Glomerular endothelial cell (primary cell): ENCODE measurements at regions not wholly inside any gene's neighbourhood (a gene's known extent, or its start where the extent isn't known, plus 50 kb on each side); places are given as distances from the start of the nearest gene placed in this dataset.

Experiments used
- DNase-seq: peaks from one replicate; pipeline ENCODE4 v3.0.0-alpha.2; 2011; ENCODE audit warnings: low read depth, low spot score; ENCODE audit errors: extremely low read depth

DNA sequence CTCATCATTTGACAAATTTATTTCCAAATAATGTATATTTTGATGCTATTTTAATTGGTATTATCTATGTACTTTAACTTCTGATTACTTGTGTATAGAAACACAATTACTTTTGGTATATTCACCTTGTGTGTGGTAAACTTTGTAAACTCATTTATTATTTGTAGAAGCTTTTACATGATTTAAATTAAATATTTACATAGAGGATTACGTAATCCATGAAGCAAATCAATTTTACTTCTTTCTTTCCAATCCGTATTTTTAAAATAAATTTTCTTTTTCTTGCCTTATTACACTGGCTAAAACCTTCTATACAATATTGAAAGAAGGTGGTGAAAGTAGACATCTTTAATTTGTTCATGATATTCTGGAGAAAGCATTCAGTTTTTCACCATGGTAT, 540.2 kb downstream of the MMUT start:
- DNase-seq: no peak

DNA sequence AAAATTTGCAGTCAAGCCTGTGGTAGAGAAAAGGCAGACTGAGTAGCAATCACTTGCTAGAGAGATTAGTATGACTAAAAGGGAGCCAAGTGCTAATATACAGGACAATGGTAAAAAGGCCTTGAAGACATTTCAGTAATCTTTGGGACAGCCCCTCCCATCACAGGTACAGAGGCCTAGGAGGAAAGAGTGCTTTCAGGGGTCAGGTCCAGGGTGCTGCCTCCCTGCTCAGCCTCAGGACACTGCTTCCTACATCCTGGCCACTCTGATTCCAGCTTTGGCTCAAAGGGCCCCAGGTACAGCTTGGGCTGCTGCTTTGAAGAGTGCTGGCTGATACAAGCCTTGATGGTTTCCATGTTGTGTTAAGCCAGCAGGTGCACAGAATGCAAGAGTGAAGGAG, 543.5 kb downstream of the MMUT start:
- no peak for DNase-seq

DNA sequence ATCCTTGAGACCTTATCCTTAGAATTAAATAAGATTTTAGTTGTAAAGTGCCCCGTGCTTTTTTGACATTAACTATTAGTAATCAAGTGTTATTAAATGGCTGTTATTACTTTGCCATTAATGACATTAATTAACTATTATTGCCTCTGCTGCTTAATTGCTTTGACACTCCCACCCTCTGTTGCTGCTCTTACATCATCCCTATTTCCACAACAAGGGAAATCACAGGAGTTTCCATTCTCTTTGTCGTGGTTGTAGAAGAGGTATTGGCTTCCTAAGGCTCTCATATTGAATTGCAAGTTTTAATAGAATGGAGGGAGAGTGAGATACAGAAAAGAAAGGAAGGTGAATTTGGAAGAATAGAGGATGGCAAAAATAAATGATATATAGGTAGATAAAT, 545.8 kb downstream of the MMUT start:
- DNase-seq: no peak

DNA sequence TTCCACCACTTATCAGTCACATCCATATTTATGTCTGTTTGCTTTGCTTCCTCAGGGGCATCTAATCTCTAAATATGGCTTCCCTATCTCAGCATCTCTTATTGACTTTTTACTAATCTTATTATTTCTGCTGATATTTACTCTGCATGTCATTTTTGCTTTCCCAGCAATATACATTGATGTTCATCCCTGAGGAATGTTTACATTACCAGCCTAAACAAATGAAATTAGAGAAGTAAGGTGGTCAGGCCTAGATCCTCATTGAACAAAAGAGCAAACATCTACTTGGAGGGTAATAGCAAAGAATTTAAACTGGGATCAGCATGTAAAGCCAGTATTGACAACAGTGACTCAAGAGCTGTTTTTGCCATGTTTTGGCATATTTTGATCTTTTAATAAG, 546.4 kb downstream of the MMUT start:
- no peak for DNase-seq

DNA sequence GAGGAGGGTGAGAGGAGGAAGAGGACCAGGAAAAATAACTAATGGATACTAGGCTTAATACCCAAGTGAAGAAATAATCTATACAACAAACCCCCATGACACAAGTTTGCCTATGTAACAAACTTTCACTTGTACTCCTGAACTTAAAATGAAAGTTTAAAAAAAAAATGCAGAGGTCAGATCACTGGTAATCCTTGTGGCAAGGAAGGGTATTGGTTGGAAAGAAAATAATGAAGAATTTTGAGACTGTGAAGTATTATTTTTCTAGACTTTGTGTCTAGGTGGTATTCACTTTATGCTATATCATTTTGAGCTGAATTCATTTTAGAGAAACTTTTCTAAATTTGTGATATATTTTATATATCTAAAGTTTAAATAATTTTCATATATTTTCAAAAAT, 547.5 kb downstream of the MMUT start:
- DNase-seq: no peak

DNA sequence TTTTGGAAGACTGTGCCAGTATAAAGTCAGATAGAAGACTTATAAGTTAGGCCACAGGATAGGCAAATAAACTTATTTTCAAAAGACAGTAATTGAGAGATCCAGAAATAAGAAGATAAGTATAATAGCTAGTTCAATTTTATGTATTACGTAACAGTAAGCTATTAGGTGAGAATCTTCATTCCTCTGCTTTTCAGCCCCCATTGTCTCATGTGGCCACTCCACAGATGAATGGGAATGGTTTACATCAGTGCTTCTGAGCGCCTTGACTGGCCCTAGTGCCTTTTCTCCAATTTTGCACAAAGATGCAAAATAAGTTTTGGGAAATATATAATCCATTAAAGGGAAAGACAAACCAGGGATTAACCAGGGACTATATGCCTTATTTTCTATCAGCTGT, 550.5 kb downstream of the MMUT start:
- no peak for DNase-seq

DNA sequence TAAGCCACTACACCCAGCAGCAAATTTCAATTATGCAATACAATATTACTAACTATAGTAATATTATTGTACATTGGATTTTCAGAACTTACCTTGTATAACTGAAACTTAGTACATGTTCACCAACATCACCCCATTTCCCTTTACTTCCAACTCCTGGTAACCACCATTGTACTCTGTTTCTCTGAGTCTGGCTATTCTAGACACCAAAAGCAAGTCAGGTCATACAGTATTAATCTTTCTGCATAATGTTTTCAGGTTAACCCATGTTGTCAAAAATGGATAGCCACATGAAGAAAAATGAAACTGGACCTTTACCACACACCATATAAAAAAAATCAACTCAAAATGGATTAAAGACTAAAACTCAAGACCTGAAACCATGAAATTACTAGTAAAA, 558.2 kb downstream of the MMUT start:
- no peak for DNase-seq

DNA sequence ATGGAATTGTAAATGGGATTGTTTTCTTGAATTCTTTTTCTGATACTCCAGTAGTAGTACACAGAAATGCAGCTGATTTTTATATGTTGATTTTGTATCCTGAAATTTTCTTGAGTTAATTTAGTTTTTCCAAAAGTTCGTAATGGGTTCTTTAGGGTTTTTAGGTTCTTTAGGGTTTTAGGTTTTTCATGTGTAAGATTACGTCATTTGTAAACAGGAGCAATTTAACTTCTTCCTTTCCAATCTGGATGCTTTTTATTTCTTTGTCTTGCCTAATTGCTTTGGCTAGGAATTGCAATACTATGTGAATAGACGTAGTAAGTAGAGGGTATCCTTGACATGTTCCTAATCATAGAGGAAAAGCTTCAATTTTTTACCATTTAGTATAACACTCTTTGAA, 568.6 kb downstream of the MMUT start:
- no peak for DNase-seq

DNA sequence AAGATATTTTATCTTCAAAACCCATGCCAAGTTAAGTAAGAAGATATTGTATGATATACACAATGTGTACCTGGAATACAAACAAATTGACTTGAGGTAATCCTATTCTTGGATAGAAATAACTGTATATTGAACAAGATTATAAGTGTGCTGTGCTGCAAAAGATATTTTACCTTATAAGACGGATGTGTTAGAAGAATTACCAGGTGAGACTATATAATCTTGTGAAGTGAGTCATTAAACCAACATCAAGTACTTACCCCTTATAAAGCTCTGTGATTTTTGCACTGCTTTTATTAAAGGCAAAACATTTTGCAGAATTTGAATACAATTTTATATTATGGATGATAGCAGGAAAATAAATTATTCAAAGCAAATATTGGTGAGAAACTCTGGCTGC, 570.0 kb downstream of the MMUT start:
- no peak for DNase-seq

DNA sequence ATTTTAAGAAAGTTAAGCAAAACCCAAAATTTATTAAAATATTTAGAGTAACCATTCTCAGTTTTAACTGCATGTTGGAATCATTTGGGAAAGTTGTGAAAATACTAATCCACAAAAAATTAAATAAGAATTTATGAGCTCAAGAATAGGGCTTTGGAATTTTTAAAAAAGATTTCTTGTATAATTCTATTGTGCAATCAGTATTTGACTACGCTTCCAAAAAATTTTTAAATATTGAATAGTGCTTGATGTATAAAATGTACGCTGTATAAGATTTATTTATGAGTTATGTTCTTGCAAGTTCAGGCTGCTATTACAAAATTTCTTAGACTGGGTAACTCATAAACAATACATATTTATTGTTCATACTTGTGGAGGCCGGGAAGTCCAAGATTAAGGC, 571.7 kb downstream of the MMUT start:
- no peak for DNase-seq

DNA sequence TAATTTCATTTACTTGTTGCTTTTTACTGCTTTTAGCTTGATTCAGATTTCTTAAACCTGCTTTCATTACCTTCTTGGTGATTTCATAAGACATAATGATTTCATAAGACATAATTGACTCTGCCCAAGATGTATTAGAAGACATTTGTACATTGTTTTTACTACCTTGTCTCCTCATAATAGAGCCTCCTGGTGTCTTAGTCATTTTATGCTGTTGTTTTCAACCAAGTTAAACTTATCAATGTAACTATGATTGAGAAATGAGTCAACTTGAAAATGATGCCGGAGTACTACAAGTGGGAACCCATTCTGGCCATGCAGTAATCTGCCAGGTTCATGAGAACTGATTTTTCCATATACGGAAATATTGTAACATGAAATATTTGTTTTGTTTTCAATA, 573.6 kb downstream of the MMUT start:
- no peak for DNase-seq

DNA sequence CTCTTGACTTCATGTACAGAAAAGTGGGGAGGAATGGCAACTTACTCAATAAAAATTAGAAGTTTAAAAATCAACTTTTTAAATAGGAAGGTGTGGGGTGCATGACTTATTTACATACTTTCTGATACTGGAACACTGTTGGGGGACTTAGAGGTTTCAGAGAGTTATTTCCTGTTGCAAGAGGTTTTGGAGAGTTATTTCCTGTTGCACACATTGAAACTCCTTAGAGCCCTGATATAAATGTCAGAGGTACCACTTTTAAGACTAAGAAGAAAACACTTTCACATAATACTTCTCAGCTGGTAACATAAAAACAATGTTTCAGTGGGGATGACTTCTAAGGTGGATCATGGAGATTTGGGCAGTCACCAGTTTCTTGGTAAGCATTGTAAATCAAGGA, 579.9 kb downstream of the MMUT start:
- DNase-seq: no peak

DNA sequence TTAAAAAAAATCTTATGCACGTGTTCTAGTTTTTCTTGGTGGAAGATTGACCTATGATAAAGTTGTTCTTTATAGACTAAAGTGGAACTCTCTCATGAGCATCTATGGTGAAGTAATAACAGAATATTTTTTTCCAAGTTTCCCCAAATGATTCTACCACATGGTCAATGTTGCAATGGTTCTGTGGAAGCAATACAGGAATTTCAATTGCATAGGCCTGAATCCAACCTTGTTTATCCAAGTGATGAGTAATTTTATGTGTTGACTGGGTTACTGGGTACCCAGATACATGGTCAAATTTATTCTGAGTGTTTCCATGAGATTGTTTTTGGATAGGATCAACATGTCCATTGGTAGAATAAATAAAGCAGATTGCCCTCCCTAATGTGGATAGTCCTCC, 581.5 kb downstream of the MMUT start:
- no peak for DNase-seq

DNA sequence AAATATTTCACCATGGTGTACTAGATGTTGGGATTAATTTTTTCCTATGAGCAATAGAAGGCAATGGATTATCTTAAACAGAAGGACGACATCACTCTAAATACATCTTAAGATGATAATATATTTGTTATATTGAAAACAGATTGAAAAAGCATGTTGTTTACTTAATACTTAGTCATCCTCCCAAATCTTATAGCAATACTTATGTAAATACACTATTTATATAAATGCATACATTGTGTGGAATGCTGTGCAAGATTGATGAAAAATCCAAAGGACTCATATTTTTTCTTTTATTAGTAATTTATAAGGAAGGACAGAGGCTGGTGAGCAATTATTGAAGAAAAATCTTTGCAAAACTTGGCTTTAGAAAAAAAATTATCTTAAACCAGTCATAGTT, 593.5 kb downstream of the MMUT start:
- no peak for DNase-seq

DNA sequence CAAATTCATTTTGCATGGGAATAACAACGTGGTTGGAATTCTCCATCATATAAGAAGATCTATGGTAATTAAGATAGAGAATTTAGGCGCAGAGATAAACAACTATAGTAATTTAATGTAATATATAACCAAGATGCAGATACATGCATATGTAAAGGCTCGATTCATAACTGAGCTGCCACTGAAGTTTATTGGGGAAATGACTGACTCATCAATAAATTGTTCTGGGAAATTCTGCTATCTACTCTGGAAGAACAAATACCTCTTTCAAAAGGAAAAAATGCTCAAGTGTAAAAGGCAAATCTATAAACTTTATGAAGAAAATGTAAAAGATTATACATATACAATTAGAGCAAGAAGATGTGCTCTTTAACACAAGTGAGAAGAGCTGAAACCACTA, 596.4 kb downstream of the MMUT start:
- no peak for DNase-seq

DNA sequence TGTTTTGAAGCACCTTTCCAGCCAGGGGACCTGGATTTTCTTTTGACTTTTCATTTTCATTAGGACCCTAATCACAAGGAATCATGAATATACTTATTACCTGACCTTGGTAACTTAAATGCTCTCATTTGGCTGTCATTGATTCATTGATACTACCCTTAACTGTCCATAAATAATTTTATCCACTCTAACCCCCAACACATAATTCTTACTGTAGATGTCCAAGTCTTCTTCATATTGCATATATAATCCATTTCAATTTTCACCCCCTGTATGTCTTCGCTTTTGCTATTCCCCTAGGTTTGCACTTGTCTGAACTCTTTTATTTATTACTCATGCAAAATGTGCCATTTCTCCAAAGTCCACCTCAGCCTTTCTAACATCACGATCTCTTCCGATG, 602.9 kb downstream of the MMUT start:
- no peak for DNase-seq

DNA sequence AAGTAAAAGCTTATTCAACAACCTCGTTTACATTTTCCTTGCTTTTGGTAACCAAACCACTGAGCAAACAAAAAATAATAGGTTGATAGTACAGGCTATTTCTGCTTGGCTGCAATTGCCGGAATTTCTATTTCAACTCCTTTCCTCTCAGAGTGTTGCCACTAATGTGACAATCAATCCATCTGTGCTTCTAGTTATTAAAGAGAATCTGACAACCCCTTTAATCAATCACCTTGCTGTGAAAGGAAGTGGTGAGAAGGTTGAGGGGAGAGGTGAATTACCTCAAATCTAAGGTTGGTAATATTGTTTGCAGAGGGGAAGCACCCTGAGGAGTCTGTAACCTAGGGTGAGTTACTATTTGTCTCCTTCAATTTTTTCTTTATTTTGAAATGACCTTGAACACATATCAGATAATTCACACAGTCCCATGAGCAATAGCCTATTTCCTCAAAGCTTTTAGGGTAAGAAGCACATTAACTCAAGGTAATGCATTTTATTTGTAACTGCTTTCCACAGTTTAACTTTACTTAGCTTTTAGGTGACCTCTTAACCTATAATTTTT, 603.4 kb downstream of the MMUT start:
- no peak for DNase-seq

DNA sequence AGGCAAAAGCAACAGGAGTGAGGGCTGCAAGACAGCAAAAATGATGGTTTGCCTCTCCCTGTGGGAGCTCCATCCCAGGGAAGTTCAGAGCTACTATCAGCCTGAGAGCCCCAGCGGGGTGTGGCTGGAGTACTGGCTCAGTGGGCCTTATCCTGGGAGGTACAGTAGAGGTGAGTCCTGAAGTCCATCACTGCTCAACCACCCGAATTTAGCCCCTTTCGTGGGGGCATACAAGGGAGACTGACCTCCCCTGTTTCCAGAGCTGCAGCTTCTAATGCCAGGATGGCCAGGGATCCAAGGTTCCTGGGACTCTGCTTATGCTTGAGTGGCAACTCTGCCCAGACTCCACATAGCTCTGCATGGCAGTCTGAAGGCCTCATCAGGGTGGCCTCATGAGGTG, 617.8 kb downstream of the MMUT start:
- no peak for DNase-seq

DNA sequence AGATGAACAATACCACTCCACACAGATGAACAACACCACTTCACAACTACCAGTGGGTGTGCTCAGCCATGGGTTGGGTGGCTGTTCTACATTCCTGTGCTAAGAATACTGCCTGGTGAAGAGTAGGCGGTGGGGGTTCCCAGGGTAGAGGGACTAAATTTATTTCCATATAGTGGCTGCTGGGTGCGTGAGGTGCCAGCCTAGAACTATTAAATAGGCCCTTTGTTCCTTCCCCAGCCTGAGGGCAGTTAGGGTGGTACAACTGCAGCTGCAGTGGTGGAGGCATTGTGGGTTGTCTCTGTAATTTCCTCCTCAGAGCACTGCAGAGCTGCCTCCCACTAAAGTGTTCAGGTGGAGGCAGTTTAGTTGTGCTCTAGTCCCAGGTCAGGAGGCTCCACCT, 618.4 kb downstream of the MMUT start:
- DNase-seq: no peak

DNA sequence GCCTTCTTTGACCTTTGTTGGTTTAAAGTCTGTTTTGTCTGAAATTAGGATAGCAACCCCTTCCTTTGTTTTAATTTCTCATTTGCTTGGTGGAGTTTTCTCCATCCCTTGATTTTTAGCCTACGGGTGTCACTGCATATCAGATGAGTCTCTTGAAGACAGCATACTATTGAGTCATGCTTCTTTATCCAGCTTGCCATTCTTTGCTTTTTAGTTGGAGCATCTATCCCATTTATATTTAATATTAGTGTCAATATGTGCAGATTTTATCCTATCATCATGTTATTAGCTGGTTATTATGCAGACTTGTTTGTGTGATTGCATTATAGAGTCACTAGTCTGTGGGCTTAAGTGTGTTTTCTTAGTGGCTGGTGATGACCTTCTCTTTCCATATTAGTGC, 622.2 kb downstream of the MMUT start:
- no peak for DNase-seq

DNA sequence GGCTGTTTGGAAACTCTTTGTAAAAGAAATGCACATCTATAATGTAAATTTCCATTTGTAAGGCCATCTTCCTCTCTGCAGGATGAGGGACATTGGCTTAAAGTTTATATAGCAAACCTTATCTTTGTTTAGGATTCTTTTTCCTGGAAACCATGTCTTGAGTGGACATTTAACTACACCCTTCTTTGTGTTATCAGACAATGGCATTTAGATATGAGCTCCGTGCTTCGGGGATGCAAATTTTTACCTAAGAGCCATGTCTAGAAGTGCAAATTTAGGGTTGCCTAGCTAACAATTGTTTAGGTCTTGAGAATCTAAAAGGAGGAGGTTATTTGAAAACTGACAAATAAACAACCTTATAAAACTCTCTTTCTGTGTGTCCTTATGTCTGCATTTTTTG, 623.8 kb downstream of the MMUT start:
- no peak for DNase-seq

DNA sequence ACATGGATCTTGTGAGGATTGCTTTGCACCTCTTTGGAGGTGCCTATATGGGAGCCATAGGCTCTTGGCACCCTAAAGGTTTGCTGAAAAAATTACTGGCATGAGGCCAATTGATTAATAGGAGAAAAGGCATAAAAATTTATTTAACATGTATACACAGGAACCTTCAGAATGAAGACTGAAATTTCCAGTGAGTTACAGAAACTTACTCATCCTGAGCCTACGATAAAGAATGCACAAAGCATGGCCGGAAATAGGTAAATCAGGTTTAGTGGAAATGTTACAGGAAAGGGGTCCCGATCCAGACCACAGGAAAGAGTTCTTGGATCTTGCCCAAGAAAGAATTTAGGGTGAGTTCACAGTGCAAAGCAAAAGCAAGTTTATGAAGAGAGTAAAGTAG, 625.3 kb downstream of the MMUT start:
- DNase-seq: no peak

DNA sequence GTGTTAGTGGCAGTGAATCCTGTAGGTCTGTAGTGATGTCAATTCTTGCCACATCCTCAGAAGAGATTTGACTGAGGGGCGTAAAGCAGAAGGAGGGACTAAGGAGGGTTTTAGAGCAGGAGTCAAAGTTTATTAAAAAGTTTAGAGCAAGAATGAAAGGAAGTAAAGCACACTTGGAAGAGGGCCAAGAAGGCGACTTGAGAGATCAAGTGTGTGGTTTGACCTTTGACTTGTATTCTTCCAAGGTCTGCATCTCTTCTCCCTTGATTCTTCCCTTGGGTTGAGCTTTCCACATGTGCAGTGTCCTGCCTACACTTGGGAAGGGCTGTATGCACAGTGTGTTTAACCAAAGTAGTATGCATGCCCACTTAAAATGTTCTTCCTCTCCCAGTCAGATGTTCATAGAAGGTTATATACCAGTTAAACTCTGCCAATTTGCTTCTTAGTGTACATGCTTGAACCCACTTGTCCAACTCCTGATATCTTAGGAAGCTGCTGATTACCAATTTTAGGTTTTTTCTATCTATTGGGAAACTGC, 627.6 kb downstream of the MMUT start:
- DNase-seq: no peak

DNA sequence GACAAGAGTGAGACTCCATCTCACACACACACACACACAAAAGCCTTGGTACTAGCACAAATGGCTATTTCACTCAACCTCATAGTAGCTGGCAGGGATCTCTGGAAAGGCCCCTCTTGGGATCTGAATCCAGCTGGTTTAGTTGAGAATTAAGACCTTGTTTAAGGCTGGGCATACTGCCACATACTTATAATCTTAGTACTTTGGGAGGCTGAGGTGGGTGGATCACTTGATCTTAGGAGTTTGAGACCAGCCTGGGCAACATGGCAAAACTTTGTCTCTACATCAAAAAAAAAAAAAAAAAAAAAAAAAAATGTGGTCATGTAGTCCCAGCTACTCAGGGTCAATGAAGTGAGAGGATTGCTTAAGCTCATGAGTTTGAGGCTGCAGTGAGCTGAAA, 628.3 kb downstream of the MMUT start:
- no peak for DNase-seq
